SW 1271 (cell line): ENCODE measurements at regions not wholly inside any gene's neighbourhood (a gene's known extent, or its start where the extent isn't known, plus 50 kb on each side); places are given as distances from the start of the nearest gene placed in this dataset.
A peak's percentile ranks its signal among the peaks of the same experiment; 100 is the strongest.

ENCODE experiments used
- DNase-seq, 2 experiments: peaks; one replicate each; lab custom pipeline; 2025; lab: John Stamatoyannopoulos, UW

GRCh38 chr6:40340957-40341356 is 246.2 kb downstream of the LRFN2 start:
- no peak for DNase-seq

GRCh38 chr6:40340196-40340595 is 247.0 kb downstream of the LRFN2 start:
- DNase-seq, result no peak

DNA sequence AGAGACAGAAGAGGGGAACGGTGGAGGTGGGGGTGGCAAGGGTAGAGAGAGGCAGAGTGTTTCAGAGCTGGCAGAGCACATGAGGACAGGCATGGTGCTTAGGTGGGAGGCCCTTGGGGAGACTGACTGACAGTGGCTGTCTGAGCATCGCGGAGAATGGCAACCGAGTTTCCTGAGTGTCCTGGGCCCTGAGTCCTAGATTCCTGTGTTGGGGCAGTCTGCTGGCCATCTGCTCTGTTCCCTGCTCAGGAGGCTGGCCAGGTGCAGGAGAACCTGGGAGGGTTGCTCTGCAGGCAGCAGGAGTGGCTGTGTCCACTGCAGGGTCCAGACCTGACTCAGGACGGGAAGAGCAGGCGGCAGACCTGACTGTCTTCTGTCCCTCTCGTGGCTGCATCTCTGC is 248.9 kb downstream of the LRFN2 start:
- DNase-seq, result no peak

DNA sequence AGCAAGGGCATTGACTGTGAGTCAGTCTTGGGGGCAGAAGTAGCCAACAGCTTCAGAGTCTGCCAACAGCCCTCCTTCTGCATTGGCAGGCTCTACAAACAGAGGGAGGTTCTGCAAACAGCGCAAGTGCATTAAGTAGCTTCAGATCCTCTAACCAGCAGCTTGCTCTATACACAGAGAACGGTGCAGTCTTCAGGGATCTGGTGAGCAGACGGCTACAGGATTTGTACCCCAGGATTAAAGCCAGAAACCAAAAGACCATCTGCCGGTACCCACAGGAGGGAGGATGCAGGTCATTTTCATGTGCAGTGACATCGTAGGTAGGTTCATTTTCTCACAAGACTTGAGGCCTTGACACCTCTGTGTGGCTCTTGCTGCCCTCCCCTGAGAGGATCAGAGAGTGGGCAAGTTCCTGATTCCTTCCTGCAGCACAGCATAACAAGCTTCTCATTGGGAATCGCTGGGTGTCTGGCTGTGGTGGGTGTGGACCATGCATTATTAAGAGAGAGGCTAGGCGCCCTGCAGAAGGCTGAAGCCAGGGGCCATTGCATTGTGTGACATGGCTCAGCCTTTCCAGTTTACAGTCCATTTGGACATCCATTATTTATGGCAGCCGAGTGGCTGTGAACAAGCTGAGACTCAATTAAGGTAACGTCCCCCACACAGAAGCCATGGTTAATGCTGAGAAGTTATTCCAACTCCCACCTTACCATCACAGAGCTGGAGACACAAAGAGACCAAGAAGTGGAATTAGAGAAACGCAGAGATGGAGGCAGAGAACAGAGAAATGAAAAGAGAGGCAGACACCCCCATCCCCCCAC is 250.0 kb downstream of the LRFN2 start:
- DNase-seq, result no peak

DNA sequence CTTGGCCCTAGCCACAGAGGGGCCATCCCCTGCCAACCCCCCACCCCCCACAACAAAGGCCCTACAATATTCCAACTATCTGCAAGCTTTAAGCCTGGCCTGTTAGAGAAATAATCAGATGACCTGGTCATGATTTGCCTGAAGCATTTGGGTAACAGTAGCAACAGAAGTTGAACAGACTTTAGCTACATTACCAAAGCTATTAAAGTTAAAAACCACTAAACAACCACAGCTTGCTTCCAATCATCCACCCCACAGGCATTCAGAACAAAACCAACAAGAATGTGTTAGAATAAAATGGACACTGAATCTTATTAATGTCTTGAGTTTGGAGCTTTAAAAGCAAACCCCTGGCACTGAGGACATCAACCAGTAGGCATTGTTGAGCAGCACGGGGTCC is 250.9 kb downstream of the LRFN2 start:
- DNase-seq, result no peak

GRCh38 chr6:40334496-40335270 is 252.5 kb downstream of the LRFN2 start:
- DNase-seq, result no peak

- no peak for DNase-seq
Observed at GRCh38 chr6:40331545-40331944, 255.6 kb downstream of the LRFN2 start.

DNA sequence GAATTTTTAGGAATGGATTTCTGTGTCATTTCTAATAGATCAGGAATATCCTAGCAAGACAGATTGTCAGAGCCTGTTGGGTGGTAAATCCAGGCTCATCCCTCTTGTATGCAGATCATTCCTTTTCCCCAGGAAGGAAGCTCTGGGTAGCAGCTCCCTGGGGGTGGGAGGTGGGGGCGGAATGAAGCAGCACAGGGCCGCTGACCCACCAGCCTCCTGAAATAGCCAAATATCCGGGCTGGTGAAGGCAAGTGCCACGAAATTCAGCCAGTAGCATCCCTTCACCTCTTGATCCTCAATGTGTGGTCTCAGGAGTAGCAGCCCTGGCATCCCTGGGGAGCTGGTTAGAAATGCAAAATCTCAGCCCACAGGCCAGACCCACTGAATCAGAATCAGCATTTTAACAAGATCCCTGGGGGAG is 256.9 kb downstream of the LRFN2 start:
- DNase-seq, result no peak

DNA sequence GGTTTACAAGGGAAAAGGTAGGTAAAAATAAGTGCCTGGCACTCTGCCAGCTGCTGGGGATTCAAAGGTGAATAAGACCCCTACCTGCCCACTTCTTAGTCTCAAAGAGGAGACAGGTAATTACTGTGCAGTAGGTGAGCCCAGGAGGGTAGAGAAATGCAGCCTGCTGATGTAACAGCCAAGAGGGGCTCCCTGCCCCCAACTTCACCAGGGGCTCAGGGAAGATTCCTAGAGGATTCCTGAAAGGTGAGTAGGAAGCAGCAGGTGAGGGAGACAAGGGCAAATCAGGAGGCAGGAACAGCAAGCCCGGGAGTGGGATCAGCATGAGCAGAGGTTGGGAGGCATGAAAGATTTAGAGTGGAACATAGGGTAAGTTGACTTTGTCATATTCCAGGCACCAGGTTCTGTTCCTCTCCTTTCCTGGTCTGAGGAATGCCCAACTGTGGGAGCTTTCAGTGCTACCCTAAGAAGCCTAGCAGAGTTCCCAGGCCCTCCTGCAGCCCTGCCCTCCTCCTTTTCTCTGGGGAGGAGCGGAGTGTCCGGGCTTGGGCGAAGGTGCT is 258.1 kb downstream of the LRFN2 start:
- DNase-seq, result no peak

DNA sequence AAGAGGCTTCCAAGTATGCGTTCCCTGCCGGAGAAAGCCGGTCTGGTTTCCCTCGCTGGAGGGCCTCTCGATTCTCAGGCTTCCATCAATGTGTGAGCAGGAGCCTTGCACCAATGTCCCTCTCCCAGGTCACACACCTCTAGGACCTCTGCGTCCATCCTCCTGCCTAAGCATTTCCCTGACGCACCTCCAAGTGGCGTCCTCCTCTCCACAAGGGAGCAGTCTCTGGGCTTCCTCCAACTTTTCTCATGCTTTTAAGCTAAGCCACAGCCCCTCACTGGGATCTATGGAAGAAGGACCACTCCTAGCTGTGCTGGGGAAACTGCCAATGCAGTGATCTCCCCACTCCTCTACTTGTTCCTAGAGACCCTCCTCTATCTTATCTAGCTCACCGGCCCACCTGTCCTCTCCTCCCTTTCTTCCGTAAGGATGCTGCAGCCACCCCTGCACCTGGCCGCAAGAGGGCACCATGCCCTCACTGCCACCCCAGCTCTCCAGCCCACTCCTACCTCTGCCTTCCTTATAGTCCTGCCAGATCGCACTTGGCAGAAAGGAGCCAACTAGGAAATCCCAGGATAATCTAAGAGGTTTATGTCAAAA is 258.7 kb downstream of the LRFN2 start:
- peak in 1 of 2 experiments; percentile 4 for DNase-seq

- DNase-seq, result no peak
Observed at GRCh38 chr6:40326714-40327421, 260.3 kb downstream of the LRFN2 start.

DNA sequence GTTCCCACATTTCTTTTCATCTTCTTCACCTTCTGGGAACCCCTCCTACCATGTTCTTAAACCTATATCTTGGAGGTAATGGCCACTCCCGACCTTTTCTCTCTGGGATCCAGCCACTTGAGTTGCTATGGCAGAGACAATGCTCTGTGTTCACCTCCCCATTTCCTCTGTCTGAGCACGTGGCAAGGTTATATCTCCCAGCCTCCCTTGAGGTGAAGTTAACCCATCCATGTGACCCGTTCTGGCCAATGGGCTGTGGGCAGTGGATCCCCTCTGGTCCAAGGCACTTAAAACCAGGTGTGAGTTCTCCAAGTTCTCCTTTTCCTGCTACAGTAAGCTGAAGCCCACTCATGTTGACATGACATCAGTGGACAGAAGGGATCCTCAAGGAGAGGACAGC is 261.4 kb downstream of the LRFN2 start:
- DNase-seq, result no peak

DNA sequence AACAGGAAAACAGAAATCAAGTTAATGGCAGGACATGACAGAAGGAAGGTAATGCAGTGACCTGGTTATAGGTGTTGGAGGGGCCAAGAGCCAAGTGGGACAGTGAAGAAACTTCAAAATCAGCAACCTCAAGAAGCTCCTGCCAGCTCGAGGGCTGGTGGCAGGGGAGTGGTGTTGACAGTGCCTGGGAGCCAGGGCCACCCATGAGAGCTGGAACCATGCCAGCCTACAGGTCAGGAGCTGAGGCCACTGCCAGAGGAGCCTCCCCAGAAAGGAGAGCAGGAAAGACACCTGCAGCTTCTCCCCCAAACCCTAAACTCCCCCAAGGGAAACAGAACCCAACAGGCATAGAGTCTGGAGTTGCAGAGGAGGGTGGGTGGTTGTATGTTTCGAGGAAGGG is 262.1 kb downstream of the LRFN2 start:
- DNase-seq, result no peak

DNA sequence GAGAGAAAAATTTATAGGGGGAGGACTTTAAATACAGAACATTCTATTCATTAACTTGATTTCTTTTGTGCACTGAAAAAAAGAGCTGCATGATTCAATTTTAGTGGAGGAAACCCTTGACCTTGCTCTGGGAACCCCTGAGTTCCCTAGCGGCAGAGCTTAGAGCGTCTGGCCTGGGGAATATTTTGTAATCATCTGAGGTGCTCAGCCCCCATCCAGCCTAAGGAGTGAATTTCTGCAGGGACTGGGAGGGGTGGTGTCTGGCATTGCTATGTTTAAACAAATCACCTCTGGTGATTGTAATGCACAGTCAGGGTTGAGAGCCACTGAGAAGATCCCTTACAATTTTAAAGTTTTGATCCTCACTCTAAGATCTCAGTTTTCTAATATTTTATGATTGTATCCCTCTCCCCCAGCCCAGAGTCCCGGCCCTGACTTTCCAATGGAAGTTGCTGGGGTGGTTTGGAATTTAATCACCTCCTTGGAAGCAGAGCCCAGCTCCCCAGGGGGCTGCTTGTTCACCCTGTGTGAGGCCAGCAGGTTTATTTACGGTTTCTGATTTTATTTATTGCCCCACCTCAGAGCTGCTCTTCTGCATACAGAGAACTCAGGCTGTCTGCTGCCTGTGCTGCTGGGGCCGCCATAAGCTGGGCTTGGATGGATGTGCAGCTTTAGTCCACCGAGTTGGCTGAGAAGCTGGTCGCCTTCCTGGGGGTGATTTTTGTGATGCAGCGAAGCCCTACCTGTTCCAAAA is 263.1 kb downstream of the LRFN2 start:
- DNase-seq, result no peak

GRCh38 chr6:40322336-40322735 is 264.8 kb downstream of the LRFN2 start:
- DNase-seq, result no peak

DNA sequence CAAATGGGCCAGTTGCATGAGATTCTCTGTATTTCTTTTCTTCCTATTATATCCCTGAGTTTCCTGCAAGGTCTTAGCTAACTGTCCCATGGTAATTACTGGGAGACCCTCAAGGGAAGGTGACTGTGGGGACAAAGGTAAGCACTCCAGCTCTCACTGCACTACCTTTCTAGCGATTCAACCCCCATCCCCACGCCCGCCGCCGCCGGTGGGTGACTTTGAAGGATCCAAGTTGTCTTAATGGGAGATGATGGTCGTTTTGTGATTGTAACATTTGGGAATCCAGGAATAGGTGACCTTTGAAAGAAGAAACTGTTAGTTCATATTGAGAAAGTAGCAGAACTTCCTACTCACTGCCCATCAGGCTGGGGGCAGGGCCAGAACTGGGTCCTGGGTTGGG is 265.5 kb downstream of the LRFN2 start:
- no peak for DNase-seq

GRCh38 chr6:40320947-40321346 is 266.2 kb downstream of the LRFN2 start:
- no peak for DNase-seq

DNA sequence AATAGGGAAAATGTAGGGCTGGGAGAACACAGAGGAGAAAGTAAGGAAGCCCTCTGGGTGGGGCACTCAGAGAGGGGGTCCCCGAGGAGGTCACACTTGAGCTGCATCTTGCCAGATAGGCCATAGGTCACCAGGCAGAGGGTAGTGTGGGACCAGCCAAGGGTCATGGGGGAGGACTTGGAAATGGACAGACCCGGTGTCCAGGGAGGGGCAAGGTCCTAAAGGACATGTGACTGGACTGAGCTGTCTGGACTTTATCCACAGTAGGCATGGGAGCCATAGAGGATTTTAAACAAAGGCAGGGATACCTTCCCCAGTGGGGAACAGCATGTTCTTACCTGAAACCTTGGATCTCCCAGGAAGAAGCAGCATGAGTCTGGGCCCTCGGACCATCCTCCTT is 266.7 kb downstream of the LRFN2 start:
- DNase-seq, result no peak

DNA sequence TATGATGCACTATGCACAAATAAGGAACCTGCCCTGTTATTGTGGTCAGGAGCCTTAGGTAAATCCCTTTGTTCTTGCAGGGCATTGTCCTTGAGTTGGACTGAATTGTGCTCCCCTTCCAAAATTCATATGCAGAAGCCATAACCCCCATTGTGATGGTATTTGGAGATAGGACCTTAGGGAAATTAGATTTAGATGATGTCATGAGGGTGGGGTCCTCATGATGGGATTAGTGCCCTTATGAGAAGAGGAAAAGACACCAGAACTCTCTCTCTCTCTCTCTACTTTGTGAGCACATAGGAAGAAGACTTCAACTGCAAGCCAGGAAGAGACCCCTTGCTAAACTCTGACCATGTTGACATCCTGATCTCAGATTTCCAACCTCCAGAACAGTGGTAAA is 268.0 kb downstream of the LRFN2 start:
- DNase-seq, result no peak

DNA sequence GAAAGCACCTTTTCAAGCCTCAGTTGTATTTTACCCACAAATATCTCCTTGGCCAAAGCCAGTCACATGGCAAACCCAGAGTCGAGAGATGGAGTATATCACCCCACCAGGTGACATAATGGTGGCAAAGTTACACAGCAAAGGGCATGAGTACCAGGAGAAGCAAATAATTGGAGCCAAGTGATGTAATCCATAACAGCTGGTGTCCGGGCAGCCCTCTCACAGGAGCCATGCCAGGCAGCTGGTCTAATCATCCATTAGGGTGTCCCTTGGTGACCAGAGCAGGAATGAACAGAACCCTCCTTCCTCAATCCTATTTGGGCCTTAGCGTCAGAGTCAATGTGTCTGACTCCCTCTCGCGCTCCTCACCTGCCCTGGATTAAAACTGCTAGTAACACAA is 272.1 kb downstream of the LRFN2 start:
- DNase-seq, result no peak

- DNase-seq, result no peak
Observed at GRCh38 chr6:40313582-40313981, 273.6 kb downstream of the LRFN2 start.
